ENCODE measurements at regions not wholly inside any gene's neighbourhood (a gene's known extent, or its start where the extent isn't known, plus 50 kb on each side); places are given as distances from the start of the nearest gene placed in this dataset.
A peak's percentile ranks its signal among the peaks of the same experiment; 100 is the strongest.

DNA sequence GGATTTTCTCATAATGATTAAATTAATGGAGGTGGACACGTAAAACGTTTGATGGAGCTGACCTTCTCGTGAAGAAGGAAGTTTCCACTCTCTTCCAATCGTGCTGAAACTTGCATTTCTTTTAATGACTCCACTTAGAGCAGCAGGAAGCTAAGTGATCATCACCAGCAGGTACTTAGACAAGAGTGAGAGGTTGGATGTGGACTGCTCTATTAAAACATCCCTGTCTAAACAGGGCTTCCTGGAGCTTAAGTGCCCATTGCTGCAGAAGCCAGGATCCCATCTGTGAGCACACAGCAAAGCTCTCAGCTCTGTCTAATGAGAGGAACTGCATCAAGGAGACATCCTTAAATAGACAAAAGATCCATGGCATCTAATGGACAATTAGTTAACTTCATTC, 1539.5 kb upstream of the CELF4 start:
- no peaks in the 10 kb centered on the region for H4K20me1 ChIP-seq (replicated peaks in 1 of 2; ENCODE audit: control insufficient read depth in 1 of 2, insufficient read depth in 2 of 2, low read length in 2 of 2)
- 83% methylated on average over 4 of the region's 4 CpGs; no CpG with 5 or more reads in 1 of the 2 experiments for WGBS, 2 experiments (ENCODE audit: extremely low coverage in 1 of 2, insufficient coverage in 1 of 2, insufficient read length in 1 of 2, insufficient replicate concordance in 2 of 2, low coverage in 1 of 2, low lambda C conversion rate in 2 of 2, missing lambda C conversion rate in 1 of 2)
- CTCF ChIA-PET (ENCODE audit: partially characterized antibody) = interaction anchor here (0.6 kb wide), 1 partner anchor 85 kb away, joined by 4 read pairs; no protein-coding TSS in a partner anchor
- DNase-seq (ENCODE audit: low read depth in 1 of 2, low spot score in 2 of 2) (no peak), FAIRE-seq (no peak)
- H3K23ac ChIP-seq (ENCODE audit: insufficient read length) = no peak overlapping the region
- H2BK15ac ChIP-seq (ENCODE audit: low read length) = no peak overlapping the region
- H3K23me2 ChIP-seq (ENCODE audit: low read depth, low read length) = no peaks in the 10 kb centered on the region
- H2BK12ac ChIP-seq (ENCODE audit: low read depth, low read length) = no peak overlapping the region
- no peak overlapping the region for H4K91ac ChIP-seq (replicated peaks; ENCODE audit: insufficient read length, low read length)
- H3K79me1 ChIP-seq (ENCODE audit: low read depth, low read length) = no peaks in the 10 kb centered on the region
- no peak overlapping the region for H2BK5ac ChIP-seq (ENCODE audit: low read depth, low read length)
- no peaks in the 10 kb centered on the region for H3K36me3 ChIP-seq (ENCODE audit: control insufficient read depth in 2 of 4, insufficient read depth in 4 of 4, low read length in 3 of 4)
- H3K79me2 ChIP-seq (ENCODE audit: control insufficient read depth in 1 of 2, insufficient read depth in 2 of 2, low read length in 2 of 2) = no peaks in the 10 kb centered on the region
- no peak overlapping the region for H2BK20ac ChIP-seq (ENCODE audit: low read length)
- H2AK5ac ChIP-seq (ENCODE audit: low read depth, low read length) = no peak overlapping the region
- H4K5ac ChIP-seq (ENCODE audit: insufficient read length, low read depth, low read length) = no peak overlapping the region
- no peak overlapping the region for H3K56ac ChIP-seq (replicated peaks; ENCODE audit: insufficient read length, low read depth, low read length)
- POLR2A ChIA-PET (ENCODE audit: partially characterized antibody) = no interaction called here
- 0 out of 2 replicates have a peak overlapping the region, but pooled peaks have one; percentile 33 for H2AFZ ChIP-seq (ENCODE audit: low read length)
- H3K27me3 ChIP-seq (replicated peaks in 1 of 4; ENCODE audit: control insufficient read depth in 3 of 4, extremely low read depth in 1 of 4, insufficient read depth in 3 of 4, low read length in 3 of 4) = no peaks in the 10 kb centered on the region
- no peak overlapping the region for H4K8ac ChIP-seq (ENCODE audit: extremely low read depth, insufficient read depth, low read length)
- H3K4me3 ChIP-seq (ENCODE audit: extremely low read depth in 1 of 4, insufficient read depth in 2 of 4, low read depth in 3 of 4, low read length in 4 of 4) = no peak overlapping the region
- H3K4ac ChIP-seq (replicated peaks; ENCODE audit: insufficient read length, low read depth, low read length) = no peak overlapping the region
- H3K9ac ChIP-seq (replicated peaks in 1 of 4; ENCODE audit: extremely low read depth in 1 of 4, low read depth in 3 of 4, low read length in 3 of 4) = no peak overlapping the region
- H2BK120ac ChIP-seq (replicated peaks; ENCODE audit: low read depth, low read length) = no peak overlapping the region
- H3K27ac ChIP-seq (ENCODE audit: low read depth, low read length) = no peak overlapping the region
- H3K9me3 ChIP-seq (ENCODE audit: insufficient read depth in 2 of 2, low read depth in 1 of 2, low read length in 1 of 2) = no peaks in the 10 kb centered on the region
- no peak overlapping the region for H3K14ac ChIP-seq (ENCODE audit: insufficient read length)
- H3K4me2 ChIP-seq (ENCODE audit: insufficient read depth in 1 of 2, low read depth in 2 of 2, low read length in 2 of 2) = no peak overlapping the region
- no peaks in the 10 kb centered on the region for H3K4me1 ChIP-seq (replicated peaks in 1 of 4; ENCODE audit: control insufficient read depth in 3 of 4, insufficient read depth in 4 of 4, low read length in 3 of 4)
- no peak overlapping the region for H3K18ac ChIP-seq (ENCODE audit: extremely low read depth, low read length)
- TF ChIP-seq ASH2L (IDR thresholded peaks at IDR 0.05; ENCODE audit: low read length) (no peak), KDM5A (IDR thresholded peaks at IDR 0.05; ENCODE audit: low read length) (no peak), CHD2 (IDR thresholded peaks at IDR 0.05; ENCODE audit: low read length) (no peak)

Measured in H1 (cell line).